ENCODE measurements at regions not wholly inside any gene's neighbourhood (a gene's known extent, or its start where the extent isn't known, plus 50 kb on each side); places are given as distances from the start of the nearest gene placed in this dataset.

GRCh38 chr13:58611117-58611516 lies 979.6 kb downstream of the PCDH17 start:
- H3K27me3 ChIP-seq (ENCODE audit: insufficient read depth, low read depth, low read length): no peaks in the 10 kb centered on the region
- H3K9me2 ChIP-seq (ENCODE audit: insufficient read depth, low read length): no peaks in the 10 kb centered on the region
- no peaks in the 10 kb centered on the region for H3K9me3 ChIP-seq (ENCODE audit: low read length)
- H3F3A ChIP-seq (ENCODE audit: insufficient read depth, low read length, poor library complexity, severe bottlenecking): no peaks in the 10 kb centered on the region
- no peaks in the 10 kb centered on the region for H4K20me1 ChIP-seq (ENCODE audit: insufficient read depth)
- H3K9ac ChIP-seq (ENCODE audit: low read length): no peak overlapping the region
- no peak overlapping the region for H2AFZ ChIP-seq (ENCODE audit: low read depth, low read length)
- TF ChIP-seq MXI1 (conservative IDR thresholded peaks at IDR 0.05; ENCODE audit: poor library complexity, severe bottlenecking) (no peak), EP300 (conservative IDR thresholded peaks at IDR 0.05; ENCODE audit: poor library complexity, severe bottlenecking) (no peak), CTCF (IDR thresholded peaks at IDR 0.05; ENCODE audit: poor library complexity, severe bottlenecking) (no peak), POLR2AphosphoS5 (IDR thresholded peaks at IDR 0.05) (no peak), EZH2 (IDR thresholded peaks at IDR 0.05; ENCODE audit: borderline replicate concordance, insufficient read depth, low read length, poor library complexity, severe bottlenecking) (no peak), RAD21 (conservative IDR thresholded peaks at IDR 0.05) (no peak), REST (IDR thresholded peaks at IDR 0.05; ENCODE audit: borderline replicate concordance) (no peak), SMC3 (conservative IDR thresholded peaks at IDR 0.05; ENCODE audit: poor library complexity) (no peak), TAF1 (IDR thresholded peaks at IDR 0.05; ENCODE audit: low read depth) (no peak)
- H3K79me2 ChIP-seq (replicated peaks; ENCODE audit: insufficient read depth, low read length): no peaks in the 10 kb centered on the region
- H3K36me3 ChIP-seq (ENCODE audit: insufficient read depth, low read length): no peaks in the 10 kb centered on the region
- H3K4me3 ChIP-seq (ENCODE audit: low read length): no peak overlapping the region
- H3K27ac ChIP-seq (ENCODE audit: low read length): no peak overlapping the region
- no peak overlapping the region for H3K4me2 ChIP-seq (ENCODE audit: low read length)

GRCh38 chr13:58617880-58618665 lies 986.5 kb downstream of the PCDH17 start:
- H3K36me3 ChIP-seq (ENCODE audit: insufficient read depth, low read length): no peaks in the 10 kb centered on the region
- H3K9me3 ChIP-seq (ENCODE audit: low read length): no peaks in the 10 kb centered on the region
- H3K9me2 ChIP-seq (ENCODE audit: insufficient read depth, low read length): no peaks in the 10 kb centered on the region
- H3K27me3 ChIP-seq (ENCODE audit: insufficient read depth, low read depth, low read length): no peaks in the 10 kb centered on the region
- peak overlapping the region; percentile 57 for H3K27ac ChIP-seq (ENCODE audit: low read length)
- H3K4me3 ChIP-seq (ENCODE audit: low read length): no peak overlapping the region
- H4K20me1 ChIP-seq (ENCODE audit: insufficient read depth): no peaks in the 10 kb centered on the region
- H3K9ac ChIP-seq (ENCODE audit: low read length): no peak overlapping the region
- H3K79me2 ChIP-seq (replicated peaks; ENCODE audit: insufficient read depth, low read length): no peaks in the 10 kb centered on the region
- H3K4me2 ChIP-seq (ENCODE audit: low read length): peak overlapping the region; percentile 5
- no peaks in the 10 kb centered on the region for H3F3A ChIP-seq (ENCODE audit: insufficient read depth, low read length, poor library complexity, severe bottlenecking)
- no peak overlapping the region for H2AFZ ChIP-seq (ENCODE audit: low read depth, low read length)
- no peak for TF ChIP-seq MXI1 (conservative IDR thresholded peaks at IDR 0.05; ENCODE audit: poor library complexity, severe bottlenecking)
- no peak for TF ChIP-seq REST (IDR thresholded peaks at IDR 0.05; ENCODE audit: borderline replicate concordance)
- no peak for TF ChIP-seq EP300 (conservative IDR thresholded peaks at IDR 0.05; ENCODE audit: poor library complexity, severe bottlenecking)
- no peak for TF ChIP-seq EZH2 (IDR thresholded peaks at IDR 0.05; ENCODE audit: borderline replicate concordance, insufficient read depth, low read length, poor library complexity, severe bottlenecking)
- TF ChIP-seq TAF1 (IDR thresholded peaks at IDR 0.05; ENCODE audit: low read depth): no peak
- no peak for TF ChIP-seq POLR2AphosphoS5 (IDR thresholded peaks at IDR 0.05)
- TF ChIP-seq SMC3 (conservative IDR thresholded peaks at IDR 0.05; ENCODE audit: poor library complexity): no peak
- TF ChIP-seq CTCF (IDR thresholded peaks at IDR 0.05; ENCODE audit: poor library complexity, severe bottlenecking): no peak
- no peak for TF ChIP-seq RAD21 (conservative IDR thresholded peaks at IDR 0.05)
